H1 (cell line): ENCODE measurements at regions not wholly inside any gene's neighbourhood (a gene's known extent, or its start where the extent isn't known, plus 50 kb on each side); places are given as distances from the start of the nearest gene placed in this dataset.

ENCODE experiments used
- CTCF ChIA-PET: fragments of 300-600 bp; sonication (Branson Sonifier 250); formaldehyde crosslinking; loops from one replicate; lab custom pipeline; 2021; ENCODE audit not compliant: partially characterized antibody; lab: Charles Lee
- POLR2A ChIA-PET: fragments of 300-600 bp; sonication (Branson Sonifier 250); formaldehyde crosslinking; loops from one replicate; lab custom pipeline; 2021; ENCODE audit warnings: inconsistent platforms; ENCODE audit not compliant: partially characterized antibody; lab: Charles Lee
- DNase-seq, 2 experiments: peaks; one replicate each; pipeline versions ENCODE4 v3.0.0 to v3.0.0-alpha.2; 2010 to 2022; ENCODE audit warnings: low spot score in 2 of 2, low read depth in 1 of 2, mixed read lengths in 1 of 2
- FAIRE-seq: peaks from 2 replicates; lab custom pipeline; 2011; peaks lifted over from hg19 to GRCh38; lab: Jason Lieb, UNC
- H2AFZ ChIP-seq: 2 replicates; pipeline ENCODE4 v1.8.1; 2012; ENCODE audit warnings: low read length, inconsistent platforms
- H2AK5ac ChIP-seq: 2 replicates; pipeline ENCODE4 v1.6.1; 2013; ENCODE audit warnings: low read depth, low read length
- H2BK120ac ChIP-seq: replicated peaks from 2 replicates; pipeline ENCODE3; 2013; ENCODE audit warnings: low read depth, low read length, inconsistent platforms
- H2BK12ac ChIP-seq: 2 replicates; pipeline ENCODE4 v1.6.1; 2013; ENCODE audit warnings: low read depth, low read length
- H2BK15ac ChIP-seq: 2 replicates; pipeline ENCODE4 v1.6.1; 2013; ENCODE audit warnings: low read length
- H2BK20ac ChIP-seq: 2 replicates; pipeline ENCODE4 v1.6.1; 2013; ENCODE audit warnings: low read length
- H2BK5ac ChIP-seq: 2 replicates; pipeline ENCODE4 v1.6.1; 2013; ENCODE audit warnings: low read depth, low read length
- H3K14ac ChIP-seq: 2 replicates; pipeline ENCODE4 v1.6.1; 2013; ENCODE audit warnings: inconsistent platforms; ENCODE audit not compliant: insufficient read length
- H3K18ac ChIP-seq: 2 replicates; pipeline ENCODE4 v1.6.1; 2013; ENCODE audit warnings: low read length; ENCODE audit errors: extremely low read depth
- H3K23ac ChIP-seq: 2 replicates; pipeline ENCODE4 v1.6.1; 2013; ENCODE audit warnings: inconsistent platforms; ENCODE audit not compliant: insufficient read length
- H3K23me2 ChIP-seq: 2 replicates; pipeline ENCODE4 v1.6.1; 2013; ENCODE audit warnings: low read depth, low read length
- H3K27ac ChIP-seq: 2 replicates; pipeline ENCODE4 v1.6.1; 2011; ENCODE audit warnings: low read depth, low read length, inconsistent platforms
- H3K27me3 ChIP-seq, 4 experiments: replicated peaks in 1 of 4; 1 replicate in 1 of 4; 2 replicates in 3 of 4; pipeline versions ENCODE4 v1.6.1 to v1.8.1; 2011 to 2013; ENCODE audit warnings: low read length in 3 of 4, mild to moderate bottlenecking in 3 of 4, inconsistent platforms in 2 of 4, mixed read lengths in 2 of 4, moderate library complexity in 1 of 4; ENCODE audit not compliant: control insufficient read depth in 3 of 4, insufficient read depth in 3 of 4; ENCODE audit errors: extremely low read depth in 1 of 4
- H3K36me3 ChIP-seq, 4 experiments: 2 replicates each; pipeline versions ENCODE4 v1.6.1 to v1.8.1; 2011 to 2013; ENCODE audit warnings: mild to moderate bottlenecking in 4 of 4, low read length in 3 of 4, moderate library complexity in 2 of 4, control low read depth in 1 of 4, inconsistent platforms in 1 of 4; ENCODE audit not compliant: insufficient read depth in 4 of 4, control insufficient read depth in 2 of 4
- H3K4ac ChIP-seq: replicated peaks from 2 replicates; pipeline ENCODE3; 2013; ENCODE audit warnings: low read length, low read depth, mixed read lengths, inconsistent platforms; ENCODE audit not compliant: insufficient read length
- H3K4me1 ChIP-seq, 4 experiments: replicated peaks in 1 of 4; 1 replicate in 1 of 4; 2 replicates in 3 of 4; pipeline versions ENCODE4 v1.6.1 to v1.8.1; 2011 to 2013; ENCODE audit warnings: low read length in 3 of 4, inconsistent platforms in 2 of 4, mixed read lengths in 1 of 4; ENCODE audit not compliant: insufficient read depth in 4 of 4, control insufficient read depth in 3 of 4
- H3K4me2 ChIP-seq, 2 experiments: 2 replicates each; pipeline versions ENCODE4 v1.6.1 to v1.8.1; 2011 to 2013; ENCODE audit warnings: low read depth in 2 of 2, low read length in 2 of 2, control low read depth in 1 of 2, inconsistent platforms in 1 of 2, mild to moderate bottlenecking in 1 of 2; ENCODE audit not compliant: insufficient read depth in 1 of 2
- H3K4me3 ChIP-seq, 4 experiments: fragments of 200-600, 300-600 bp in 1 of 4; sonication (generic), shearing (Covaris generic), sonication (Bioruptor Twin) in 1 of 4; 2 replicates each; pipeline versions ENCODE4 v1.5.1 to v1.8.1; 2011 to 2016; ENCODE audit warnings: low read length in 4 of 4, low read depth in 3 of 4, control low read depth in 2 of 4, inconsistent platforms in 2 of 4, mild to moderate bottlenecking in 2 of 4, mixed read lengths in 1 of 4, moderate library complexity in 1 of 4; ENCODE audit not compliant: insufficient read depth in 2 of 4; ENCODE audit errors: extremely low read depth in 1 of 4
- H3K56ac ChIP-seq: replicated peaks from 2 replicates; pipeline ENCODE3; 2013; ENCODE audit warnings: low read depth, mild to moderate bottlenecking, mixed read lengths, low read length, inconsistent platforms; ENCODE audit not compliant: insufficient read length
- H3K79me1 ChIP-seq: 2 replicates; pipeline ENCODE4 v1.6.1; 2013; ENCODE audit warnings: low read depth, low read length, control low read depth
- H3K79me2 ChIP-seq, 2 experiments: 2 replicates each; pipeline versions ENCODE4 v1.6.1 to v1.8.1; 2012 to 2013; ENCODE audit warnings: low read length in 2 of 2, mild to moderate bottlenecking in 2 of 2, inconsistent platforms in 1 of 2; ENCODE audit not compliant: insufficient read depth in 2 of 2, control insufficient read depth in 1 of 2
- H3K9ac ChIP-seq, 4 experiments: replicated peaks in 1 of 4; 1 replicate in 1 of 4; 2 replicates in 3 of 4; pipeline versions ENCODE4 v1.6.1 to v1.8.1; 2011 to 2013; ENCODE audit warnings: low read depth in 3 of 4, low read length in 3 of 4, control low read depth in 2 of 4, mild to moderate bottlenecking in 2 of 4, moderate library complexity in 2 of 4, inconsistent platforms in 1 of 4; ENCODE audit errors: extremely low read depth in 1 of 4
- H3K9me3 ChIP-seq, 2 experiments: 2 replicates each; pipeline versions ENCODE4 v1.6.1 to v1.8.1; 2012 to 2013; ENCODE audit warnings: mild to moderate bottlenecking in 2 of 2, moderate library complexity in 2 of 2, control low read depth in 1 of 2, inconsistent platforms in 1 of 2, low read depth in 1 of 2, low read length in 1 of 2, mixed read lengths in 1 of 2; ENCODE audit not compliant: insufficient read depth in 2 of 2
- H4K20me1 ChIP-seq, 2 experiments: replicated peaks in 1 of 2; 2 replicates each; pipeline versions ENCODE3 to v1.8.1; 2011 to 2013; ENCODE audit warnings: inconsistent platforms in 2 of 2, low read length in 2 of 2, mild to moderate bottlenecking in 1 of 2; ENCODE audit not compliant: insufficient read depth in 2 of 2, control insufficient read depth in 1 of 2
- H4K5ac ChIP-seq: 2 replicates; pipeline ENCODE4 v1.6.1; 2013; ENCODE audit warnings: low read length, low read depth, mixed read lengths, inconsistent platforms; ENCODE audit not compliant: insufficient read length
- H4K8ac ChIP-seq: 2 replicates; pipeline ENCODE4 v1.8.0; 2013; ENCODE audit warnings: mild to moderate bottlenecking, moderate library complexity, low read length, inconsistent platforms; ENCODE audit not compliant: insufficient read depth; ENCODE audit errors: extremely low read depth
- H4K91ac ChIP-seq: replicated peaks from 2 replicates; pipeline ENCODE3; 2013; ENCODE audit warnings: low read length, mixed read lengths, inconsistent platforms; ENCODE audit not compliant: insufficient read length
- SUZ12 ChIP-seq: fragments of 200-600 bp; sonication (generic); IDR thresholded peaks from 2 replicates; pipeline ENCODE4 v1.6.1; 2012; ENCODE audit warnings: mild to moderate bottlenecking, inconsistent platforms, low read length, moderate library complexity, mixed read lengths

DNA sequence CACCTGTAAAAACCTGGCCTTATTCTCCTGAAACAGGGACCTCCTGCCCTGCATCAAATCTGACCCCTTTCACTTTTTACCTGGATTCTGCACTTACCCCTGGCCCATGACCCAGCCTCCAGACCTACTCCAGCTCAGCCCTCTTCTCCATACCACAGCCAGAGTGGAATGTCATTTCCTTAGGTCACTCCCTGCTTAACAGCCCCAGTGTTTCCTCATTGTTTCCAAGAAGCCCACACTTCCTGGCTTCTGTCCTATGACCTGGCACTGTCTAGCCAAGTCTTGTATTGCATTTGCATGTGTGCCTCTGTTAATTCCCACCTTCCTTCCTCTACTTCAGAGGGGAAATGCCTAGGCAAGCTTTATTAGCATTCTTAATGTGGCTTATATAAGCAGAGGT is 51.4 kb upstream of the TRIB2 start:
- Histone ChIP-seq H2AFZ (no peak overlapping the region; the same call in 1 of the 2 replicates), H3K9me3 (peaks cover 9 to 10% of the 10 kb centered on the region in 2 experiments; a peak in 3 of 4 replicates), H2BK12ac (no peak overlapping the region), H3K56ac (no peak overlapping the region), H2AK5ac (no peak overlapping the region), H4K8ac (no peak overlapping the region), H3K79me2 (no peaks in the 10 kb centered on the region), H3K4ac (no peak overlapping the region), H3K27ac (no peak overlapping the region), H3K36me3 (no peaks in the 10 kb centered on the region), H3K4me3 (no peak overlapping the region), H4K91ac (no peak overlapping the region), H3K4me2 (no peak overlapping the region), H3K27me3 (peaks cover 0 to 1% (median 0%) of the 10 kb centered on the region in 4 experiments; a peak in 1 of 7 replicates), H3K4me1 (no peaks in the 10 kb centered on the region), H4K20me1 (no peaks in the 10 kb centered on the region), H3K23ac (no peak overlapping the region), H4K5ac (no peak overlapping the region), H3K9ac (no peak overlapping the region), H3K18ac (no peak overlapping the region), H2BK20ac (no peak overlapping the region), H3K23me2 (no peaks in the 10 kb centered on the region), H2BK15ac (no peak overlapping the region), H2BK120ac (no peak overlapping the region), H2BK5ac (no peak overlapping the region), H3K79me1 (no peaks in the 10 kb centered on the region), H3K14ac (no peak overlapping the region)
- CTCF ChIA-PET, result interaction anchor here (0.5 to 1.6 kb wide), 2 partner anchors 18 to 315 kb away, joined by 3 to 4 read pairs; no protein-coding TSS in a partner anchor
- no peak for TF ChIP-seq SUZ12
- POLR2A ChIA-PET, result no interaction called here
- DNase-seq, result no peak
- no peak for FAIRE-seq
